OCI-LY7 (cell line): ENCODE measurements at regions not wholly inside any gene's neighbourhood (a gene's known extent, or its start where the extent isn't known, plus 50 kb on each side); places are given as distances from the start of the nearest gene placed in this dataset.

Source experiments
- BruUV-seq: library from RNA; stranded (reverse); fragments of 400-500 nt; replicated peaks from 2 replicates; lab custom pipeline; 2021; lab: Mats Ljungman, UMichigan
- CTCF ChIA-PET: fragments of 300-600 bp; sonication (Branson Sonifier 250); formaldehyde crosslinking; loops from one replicate; lab custom pipeline; 2022; ENCODE audit warnings: antibody characterized with exemption; ENCODE audit not compliant: unreplicated experiment; lab: Charles Lee
- POLR2A ChIA-PET: fragments of 300-600 bp; sonication (Branson Sonifier 250); formaldehyde crosslinking; loops from one replicate; lab custom pipeline; 2022; ENCODE audit warnings: antibody characterized with exemption; lab: Charles Lee
- DNase-seq: peaks from one replicate; pipeline ENCODE4 v3.0.0-alpha.2; 2015; ENCODE audit warnings: low spot score
- H2AFZ ChIP-seq: fragments of 200-600 bp; sonication (generic), shearing (Covaris generic); 2 replicates; pipeline ENCODE4 v1.6.1; 2014; ENCODE audit warnings: mild to moderate bottlenecking, antibody characterized with exemption, low read length, moderate library complexity
- H3K27ac ChIP-seq: fragments of 200-600 bp; sonication (generic); 2 replicates; pipeline ENCODE4 v1.5.1; 2014; ENCODE audit warnings: mixed run types, low read depth, mild to moderate bottlenecking, moderate library complexity, low read length, inconsistent platforms; ENCODE audit not compliant: poor library complexity, severe bottlenecking
- H3K36me3 ChIP-seq: fragments of 200-600 bp; sonication (generic); 2 replicates; pipeline ENCODE4 v1.6.1; 2014; ENCODE audit warnings: mild to moderate bottlenecking, antibody characterized with exemption, low read length, moderate library complexity, mixed read lengths; ENCODE audit not compliant: insufficient read depth
- H3K4me1 ChIP-seq: fragments of 200-600 bp; sonication (generic); 2 replicates; pipeline ENCODE4 v1.5.1; 2014; ENCODE audit warnings: mild to moderate bottlenecking, low read length; ENCODE audit not compliant: insufficient read depth, poor library complexity, severe bottlenecking
- H3K4me2 ChIP-seq: fragments of 200-600 bp; sonication (generic); 2 replicates; pipeline ENCODE4 v1.6.1; 2014; ENCODE audit warnings: mild to moderate bottlenecking, low read length
- H3K4me3 ChIP-seq: fragments of 200-600 bp; sonication (generic); 2 replicates; pipeline ENCODE4 v1.5.1; 2014; ENCODE audit warnings: mild to moderate bottlenecking, low read depth, low read length; ENCODE audit not compliant: poor library complexity, severe bottlenecking
- H3K79me2 ChIP-seq: fragments of 200-600 bp; sonication (generic); 2 replicates; pipeline ENCODE4 v1.6.1; 2016; ENCODE audit warnings: low read depth, mild to moderate bottlenecking, low read length, moderate library complexity, mixed read lengths; ENCODE audit not compliant: insufficient read depth
- H3K9me2 ChIP-seq: fragments of 200-600 bp; sonication (generic); 2 replicates; pipeline ENCODE4 v1.6.1; 2016; ENCODE audit warnings: mild to moderate bottlenecking, low read length, mixed read lengths; ENCODE audit not compliant: insufficient read depth
- H3K9me3 ChIP-seq: fragments of 200-600 bp; sonication (generic); 2 replicates; pipeline ENCODE4 v1.6.1; 2014; ENCODE audit warnings: mild to moderate bottlenecking, mixed run types, low read length, mixed read lengths
- H4K20me1 ChIP-seq: fragments of 200-600 bp; sonication (generic); 2 replicates; pipeline ENCODE4 v1.6.1; 2014; ENCODE audit warnings: mild to moderate bottlenecking, antibody characterized with exemption, low read length, moderate library complexity, mixed read lengths; ENCODE audit not compliant: insufficient read depth
- EZH2phosphoT487 ChIP-seq: fragments of 200-600 bp; sonication (generic); IDR thresholded peaks from 2 replicates; pipeline ENCODE4 v1.6.1; 2018; ENCODE audit warnings: low read depth, borderline replicate concordance, mild to moderate bottlenecking, mixed run types, antibody characterized with exemption, low read length, moderate library complexity, mixed read lengths
- intact Hi-C: fragments of 100-400 bp; cut with micrococcal nuclease; formaldehyde crosslinking; loops from one replicate; pipeline ENCODE4 v1.10.0; 2022; ENCODE audit not compliant: unreplicated experiment
- TF ChIP-seq, protein P1 (sequence below): fragments of 200-600 bp; sonication (generic); conservative IDR thresholded peaks from 2 replicates; pipeline ENCODE4 v1.5.1; 2014; ENCODE audit warnings: mild to moderate bottlenecking, antibody characterized with exemption, low read length, moderate library complexity, mixed read lengths

GRCh38 chr2:59191781-59192180 is 950.7 kb upstream of the FANCL start:
- intact Hi-C loops, result no loop called here
- H3K9me3 ChIP-seq, result no peaks in the 10 kb centered on the region
- no peaks in the 10 kb centered on the region for H3K79me2 ChIP-seq
- H3K9me2 ChIP-seq, result no peaks in the 10 kb centered on the region
- ChIA-PET POLR2A (no interaction called here), CTCF (interaction anchor here (0.6 kb wide), 1 partner anchor 91 kb away, joined by 3 read pairs; no protein-coding TSS in a partner anchor)
- H3K4me2 ChIP-seq, result no peak overlapping the region
- no peak overlapping the region for H2AFZ ChIP-seq
- H3K4me3 ChIP-seq, result no peak overlapping the region
- H3K4me1 ChIP-seq, result no peaks in the 10 kb centered on the region
- BruUV-seq, result no TSS peak
- TF ChIP-seq EZH2phosphoT487, result no peak
- TF ChIP-seq, protein P1, sequence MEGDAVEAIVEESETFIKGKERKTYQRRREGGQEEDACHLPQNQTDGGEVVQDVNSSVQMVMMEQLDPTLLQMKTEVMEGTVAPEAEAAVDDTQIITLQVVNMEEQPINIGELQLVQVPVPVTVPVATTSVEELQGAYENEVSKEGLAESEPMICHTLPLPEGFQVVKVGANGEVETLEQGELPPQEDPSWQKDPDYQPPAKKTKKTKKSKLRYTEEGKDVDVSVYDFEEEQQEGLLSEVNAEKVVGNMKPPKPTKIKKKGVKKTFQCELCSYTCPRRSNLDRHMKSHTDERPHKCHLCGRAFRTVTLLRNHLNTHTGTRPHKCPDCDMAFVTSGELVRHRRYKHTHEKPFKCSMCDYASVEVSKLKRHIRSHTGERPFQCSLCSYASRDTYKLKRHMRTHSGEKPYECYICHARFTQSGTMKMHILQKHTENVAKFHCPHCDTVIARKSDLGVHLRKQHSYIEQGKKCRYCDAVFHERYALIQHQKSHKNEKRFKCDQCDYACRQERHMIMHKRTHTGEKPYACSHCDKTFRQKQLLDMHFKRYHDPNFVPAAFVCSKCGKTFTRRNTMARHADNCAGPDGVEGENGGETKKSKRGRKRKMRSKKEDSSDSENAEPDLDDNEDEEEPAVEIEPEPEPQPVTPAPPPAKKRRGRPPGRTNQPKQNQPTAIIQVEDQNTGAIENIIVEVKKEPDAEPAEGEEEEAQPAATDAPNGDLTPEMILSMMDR, result no peak
- no peaks in the 10 kb centered on the region for H3K36me3 ChIP-seq
- no peak for DNase-seq
- no peak overlapping the region for H3K27ac ChIP-seq
- no peaks in the 10 kb centered on the region for H4K20me1 ChIP-seq

DNA sequence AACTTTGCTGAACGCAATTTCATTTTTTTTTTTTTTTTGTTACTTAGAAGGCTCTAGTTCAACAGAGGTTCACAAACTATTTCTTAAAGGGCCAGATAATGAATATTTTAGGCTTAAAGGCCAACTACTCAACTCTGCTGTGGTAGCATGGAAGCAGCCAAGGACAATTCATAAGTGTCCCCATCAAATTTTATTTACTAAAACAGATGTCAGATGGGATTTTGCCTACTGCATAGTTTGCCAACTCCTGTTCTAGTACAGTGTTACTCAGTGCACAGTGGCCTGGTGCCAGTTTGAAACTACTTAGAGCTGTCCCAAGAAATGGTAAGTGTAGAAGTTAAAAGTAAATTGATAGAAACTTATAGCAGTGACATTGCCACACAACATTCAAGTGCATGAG is 949.4 kb upstream of the FANCL start:
- BruUV-seq, result no TSS peak
- no peak overlapping the region for H2AFZ ChIP-seq
- H3K79me2 ChIP-seq, result no peaks in the 10 kb centered on the region
- CTCF ChIA-PET, result no interaction called here
- TF ChIP-seq, protein P1, result no peak
- no peak for TF ChIP-seq EZH2phosphoT487
- H3K27ac ChIP-seq, result no peak overlapping the region
- H3K4me3 ChIP-seq, result no peak overlapping the region
- no peaks in the 10 kb centered on the region for H4K20me1 ChIP-seq
- intact Hi-C loops, result no loop called here
- H3K9me2 ChIP-seq, result no peaks in the 10 kb centered on the region
- H3K4me1 ChIP-seq, result no peaks in the 10 kb centered on the region
- no peaks in the 10 kb centered on the region for H3K36me3 ChIP-seq
- DNase-seq, result no peak
- POLR2A ChIA-PET, result no interaction called here
- H3K4me2 ChIP-seq, result no peak overlapping the region
- H3K9me3 ChIP-seq, result no peaks in the 10 kb centered on the region

- H2AFZ ChIP-seq, result no peak overlapping the region
- no peaks in the 10 kb centered on the region for H3K9me2 ChIP-seq
- CTCF ChIA-PET, result no interaction called here
- no peaks in the 10 kb centered on the region for H4K20me1 ChIP-seq
- H3K4me1 ChIP-seq, result no peaks in the 10 kb centered on the region
- POLR2A ChIA-PET, result no interaction called here
- no peak overlapping the region for H3K4me2 ChIP-seq
- intact Hi-C loops, result no loop called here
- H3K9me3 ChIP-seq, result no peaks in the 10 kb centered on the region
- no peak overlapping the region for H3K4me3 ChIP-seq
- no peak overlapping the region for H3K27ac ChIP-seq
- BruUV-seq, result no TSS peak
- H3K36me3 ChIP-seq, result no peaks in the 10 kb centered on the region
- H3K79me2 ChIP-seq, result no peaks in the 10 kb centered on the region
- TF ChIP-seq EZH2phosphoT487, result no peak
- TF ChIP-seq, protein P1, result no peak
- DNase-seq, result no peak
Measured at GRCh38 chr2:59184276-59185020, 943.3 kb upstream of the FANCL start.
